HTERT RPE-1 (cell line): ENCODE measurements at regions not wholly inside any gene's neighbourhood (a gene's known extent, or its start where the extent isn't known, plus 50 kb on each side); places are given as distances from the start of the nearest gene placed in this dataset.

Experiments used
- in situ Hi-C: fragments of 300-500 bp; cut with MboI; formaldehyde crosslinking; loops from 4 replicates; pipeline ENCODE4 v1.14.3; 2020; ENCODE audit warnings: low sequenced_read_pairs

- in situ Hi-C loops = loop anchor here (25.0 kb wide), 1 partner anchor 171 kb away; the partner anchor contains the start of gene IL6
These were observed 66.2 kb upstream of the STEAP1B start for GRCh38 chr7:22566176-22566575.

DNA sequence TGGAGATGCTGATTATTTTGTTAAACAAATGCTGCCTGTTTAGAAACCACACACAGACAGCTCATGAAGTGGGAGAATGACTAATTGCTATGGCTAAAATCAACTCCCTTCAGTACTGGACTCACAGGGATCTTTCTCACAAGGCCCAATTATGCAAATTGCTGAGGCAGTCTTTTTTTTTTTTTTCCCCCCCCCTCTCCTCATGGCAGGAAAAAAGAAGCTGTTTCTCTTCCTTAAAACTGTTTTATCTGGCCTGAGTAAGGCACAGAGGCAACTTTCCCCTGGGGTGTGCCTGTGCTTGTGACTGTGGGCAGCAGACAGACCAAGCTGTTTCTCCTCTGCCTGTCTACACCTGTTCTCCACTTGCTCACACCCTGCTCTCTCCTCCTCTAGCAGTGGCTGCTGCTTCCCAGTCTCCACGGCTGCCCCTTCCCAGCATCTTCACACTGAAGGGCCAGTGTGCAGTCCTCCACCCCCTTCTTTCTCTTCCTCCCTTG is 65.4 kb upstream of the STEAP1B start:
- in situ Hi-C loops = loop anchor here (25.0 kb wide), 1 partner anchor 172 kb away; the partner anchor contains the start of gene IL6

DNA sequence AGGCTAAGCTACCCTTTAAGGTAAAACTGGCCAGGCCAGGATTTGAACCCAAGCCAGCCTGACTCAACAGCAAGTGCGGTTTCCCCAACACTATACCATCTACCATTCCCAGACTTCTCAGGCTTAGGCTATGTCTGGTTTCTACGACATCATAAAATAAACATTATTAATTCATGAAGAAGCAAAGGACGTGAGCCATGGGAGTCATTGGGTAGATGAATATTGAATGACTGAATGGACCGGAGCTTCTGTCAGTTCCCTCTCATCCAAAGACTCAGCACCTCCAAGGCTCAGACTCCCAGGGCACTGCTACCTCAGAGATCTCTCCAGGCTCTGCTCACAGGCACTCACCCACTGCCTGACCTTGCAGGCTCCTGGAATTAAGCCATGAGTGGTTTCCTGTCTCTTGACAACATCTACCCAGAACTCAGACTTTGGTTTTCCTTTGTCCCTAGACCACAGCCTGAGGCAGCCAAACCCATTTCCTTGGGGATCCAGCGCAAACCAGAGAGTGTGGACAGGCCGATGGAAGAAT is 64.6 kb upstream of the STEAP1B start:
- in situ Hi-C loops = loop anchor here (25.0 kb wide), 1 partner anchor 173 kb away; the partner anchor contains the start of gene IL6

GRCh38 chr7:22563621-22564241 is 63.7 kb upstream of the STEAP1B start:
- in situ Hi-C loops = loop anchor here (25.0 kb wide), 1 partner anchor 174 kb away; the partner anchor contains the start of gene IL6

DNA sequence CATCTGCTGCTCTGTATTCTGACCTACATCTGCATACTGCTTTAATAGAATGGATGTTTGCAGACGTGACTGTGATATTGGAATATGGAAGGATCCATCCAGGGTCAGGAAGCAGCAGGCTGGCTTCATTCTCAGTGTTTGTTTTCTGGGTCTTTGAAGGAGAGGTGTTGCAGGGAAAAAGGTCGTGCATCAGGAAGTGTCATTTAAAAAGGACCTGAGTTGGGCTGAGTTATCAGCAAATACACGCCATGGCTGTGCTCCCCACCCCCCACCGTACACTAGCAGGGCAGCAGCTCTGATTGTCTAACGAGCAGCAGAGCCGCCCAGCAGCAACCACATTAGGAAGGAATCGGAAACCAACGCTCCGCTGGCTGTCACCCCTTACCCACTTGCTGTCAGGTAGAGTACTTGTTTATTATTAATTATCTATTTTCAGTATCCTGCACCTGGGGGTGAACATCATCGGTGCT is 63.1 kb upstream of the STEAP1B start:
- in situ Hi-C loops = loop anchor here (25.0 kb wide), 1 partner anchor 174 kb away; the partner anchor contains the start of gene IL6

- in situ Hi-C loops = loop anchor here (25.0 kb wide), 1 partner anchor 175 kb away; the partner anchor contains the start of gene IL6
These were observed 62.1 kb upstream of the STEAP1B start for GRCh38 chr7:22561895-22562593.

- in situ Hi-C loops = loop anchor here (25.0 kb wide), 1 partner anchor 176 kb away; the partner anchor contains the start of gene IL6
These were observed 61.4 kb upstream of the STEAP1B start for GRCh38 chr7:22561321-22561811.

DNA sequence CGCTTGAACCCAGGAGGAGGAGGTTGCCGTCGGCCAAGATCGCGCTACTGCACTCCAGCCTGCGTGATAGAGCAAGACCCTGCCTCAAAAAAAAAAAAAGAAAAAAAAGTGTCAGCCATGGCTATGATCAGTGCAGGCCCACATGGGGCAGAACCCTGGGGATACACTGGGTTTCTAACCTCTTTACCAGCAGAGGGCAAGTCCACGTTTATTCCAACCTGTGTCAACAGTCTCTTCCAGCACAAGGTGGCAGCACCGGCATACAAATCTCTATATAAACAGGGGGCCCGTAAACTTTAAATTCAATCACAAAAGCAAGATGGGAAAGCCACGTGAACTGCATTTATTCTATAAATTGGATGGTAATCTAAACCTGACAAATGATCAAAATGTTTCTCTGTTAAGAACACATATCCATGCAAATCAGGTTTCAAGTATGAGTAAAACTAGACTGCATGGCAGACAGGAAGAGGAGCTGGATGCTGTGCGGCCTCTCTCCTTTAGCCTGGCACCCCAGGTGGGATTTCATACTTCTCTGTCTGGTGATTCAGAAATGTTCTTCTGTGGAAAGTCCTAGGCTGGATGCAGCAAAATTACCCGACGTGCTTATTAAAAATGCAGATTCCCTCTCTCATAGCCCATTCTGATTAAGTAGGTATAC is 60.0 kb upstream of the STEAP1B start:
- in situ Hi-C loops = loop anchor here (25.0 kb wide), 1 partner anchor 177 kb away; the partner anchor contains the start of gene IL6

GRCh38 chr7:22557167-22557566 is 57.2 kb upstream of the STEAP1B start:
- in situ Hi-C loops = loop anchor here (25.0 kb wide), 1 partner anchor 180 kb away; the partner anchor contains the start of gene IL6

DNA sequence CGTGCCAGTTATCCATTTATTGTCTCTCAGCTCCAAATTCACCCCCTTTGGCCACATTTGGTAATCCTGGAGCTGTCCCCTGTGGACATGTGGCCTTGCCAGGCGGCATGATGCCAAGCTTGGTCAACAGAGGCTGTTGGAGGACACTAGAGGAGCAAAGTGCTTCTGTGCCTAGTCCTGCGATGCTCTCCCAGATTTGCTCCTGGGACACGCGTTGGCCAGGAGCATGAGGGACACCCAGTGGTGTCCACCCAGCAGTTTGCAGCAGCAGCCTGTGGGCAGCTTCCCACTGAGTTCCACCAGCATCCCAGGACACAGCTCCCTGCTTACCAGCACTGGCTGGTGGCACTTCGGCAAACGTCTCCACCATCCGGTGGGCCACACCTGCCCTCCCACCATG is 55.5 kb upstream of the STEAP1B start:
- in situ Hi-C loops = loop anchor here (25.0 kb wide), 1 partner anchor 182 kb away; the partner anchor contains the start of gene IL6

DNA sequence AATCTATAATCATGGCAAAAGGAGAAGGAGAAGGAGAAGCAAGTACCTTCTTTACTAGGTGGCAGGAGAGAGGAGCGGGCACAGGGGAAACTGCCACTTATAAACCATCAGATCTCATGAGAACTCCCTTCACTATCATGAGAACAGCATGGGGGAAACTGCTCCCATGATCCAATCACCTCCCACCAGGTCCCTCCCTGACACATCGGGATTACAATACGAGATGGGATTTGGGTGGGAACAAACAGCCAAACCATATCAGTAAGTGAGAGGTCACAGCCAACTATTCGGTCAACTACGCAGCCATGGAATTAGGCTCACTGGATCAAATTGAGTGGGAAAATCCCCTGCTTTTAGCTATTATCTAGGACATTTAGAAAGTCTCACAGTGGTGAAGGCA is 54.2 kb upstream of the STEAP1B start:
- in situ Hi-C loops = loop anchor here (25.0 kb wide), 1 partner anchor 183 kb away; the partner anchor contains the start of gene IL6

- in situ Hi-C loops = loop anchor here (25.0 kb wide), 1 partner anchor 185 kb away; the partner anchor contains the start of gene IL6
These were observed 52.0 kb upstream of the STEAP1B start for GRCh38 chr7:22551768-22552513.

DNA sequence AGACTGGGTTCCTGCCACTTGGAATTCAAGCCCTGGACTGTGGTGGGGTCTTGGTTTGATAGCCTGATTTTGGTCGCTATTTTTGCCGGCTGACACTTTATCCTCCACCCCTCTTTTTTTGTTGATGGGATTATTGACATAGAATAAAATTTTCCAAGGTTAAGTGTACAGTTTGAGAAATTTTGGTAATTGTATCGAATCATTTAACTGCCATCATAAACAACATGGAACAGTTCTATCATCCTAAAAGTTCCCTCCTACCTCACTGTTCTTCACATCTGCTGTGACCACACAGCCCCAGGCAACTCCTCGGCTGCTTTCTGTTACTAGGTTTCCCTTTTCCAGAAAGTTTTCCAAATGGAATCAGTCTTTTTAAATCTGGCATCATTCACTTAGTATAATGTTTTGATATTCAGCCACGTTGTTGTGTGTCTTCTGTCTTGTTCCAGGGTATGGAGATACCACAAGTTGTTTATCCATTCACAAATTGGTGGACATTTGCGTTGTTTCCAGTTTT is 50.6 kb upstream of the STEAP1B start:
- in situ Hi-C loops = loop anchor here (25.0 kb wide), 1 partner anchor 187 kb away; the partner anchor contains the start of gene IL6

- in situ Hi-C loops = loop anchor here (25.0 kb wide), 1 partner anchor 187 kb away; the partner anchor contains the start of gene IL6
These were observed 49.9 kb upstream of the STEAP1B start for GRCh38 chr7:22549667-22550513.
